Panc1 (cell line): ENCODE measurements at regions not wholly inside any gene's neighbourhood (a gene's known extent, or its start where the extent isn't known, plus 50 kb on each side); places are given as distances from the start of the nearest gene placed in this dataset.

Source experiments
- ATAC-seq: fragments of 200-7000 bp; cut with Tn5 transposase; 2 replicates; pipeline ENCODE4 v1.9.1; 2020; ENCODE audit warnings: mild to moderate bottlenecking, moderate library complexity
- BruUV-seq: library from RNA; stranded (reverse); fragments of 400-500 nt; replicated peaks from 2 replicates; lab custom pipeline; 2021; lab: Mats Ljungman, UMichigan
- CTCF ChIA-PET: fragments of 300-600 bp; sonication (Branson Sonifier 250); formaldehyde crosslinking; loops from one replicate; lab custom pipeline; 2022; ENCODE audit warnings: antibody characterized with exemption; lab: Charles Lee
- POLR2A ChIA-PET: fragments of 300-600 bp; sonication (Branson Sonifier 250); formaldehyde crosslinking; loops from one replicate; lab custom pipeline; 2022; ENCODE audit warnings: antibody characterized with exemption; lab: Charles Lee
- DNase-seq: peaks from one replicate; pipeline ENCODE4 v3.0.0-alpha.2; 2010; ENCODE audit warnings: low read depth, low spot score
- H3K27ac ChIP-seq: 2 replicates; pipeline ENCODE4 v1.5.1; 2011; ENCODE audit warnings: mild to moderate bottlenecking, low read length, inconsistent platforms
- H3K27me3 ChIP-seq: fragments of 200-500 bp; sonication (Bioruptor generic); 2 replicates; pipeline ENCODE4 v1.6.0; 2014; ENCODE audit warnings: low read length, inconsistent platforms; ENCODE audit not compliant: control insufficient read depth, insufficient read depth
- H3K36me3 ChIP-seq: fragments of 200-500 bp; sonication (Bioruptor generic); 2 replicates; pipeline ENCODE4 v1.5.1; 2014; ENCODE audit warnings: inconsistent platforms, mild to moderate bottlenecking, low read length, moderate library complexity; ENCODE audit not compliant: control insufficient read depth, insufficient read depth
- H3K4me1 ChIP-seq: 2 replicates; pipeline ENCODE4 v1.5.1; 2011; ENCODE audit warnings: inconsistent platforms, mild to moderate bottlenecking, low read length, moderate library complexity; ENCODE audit not compliant: control insufficient read depth, insufficient read depth
- H3K4me3 ChIP-seq, 2 experiments: 2 replicates each; pipeline ENCODE4 v1.5.1; 2011 to 2012; ENCODE audit warnings: low read depth in 2 of 2, low read length in 2 of 2, mild to moderate bottlenecking in 2 of 2, inconsistent platforms in 1 of 2, moderate library complexity in 1 of 2
- H3K9me3 ChIP-seq: fragments of 200-500 bp; sonication (Bioruptor generic); 2 replicates; pipeline ENCODE4 v1.5.1; 2014; ENCODE audit warnings: low read depth, mild to moderate bottlenecking, inconsistent platforms, low read length, moderate library complexity; ENCODE audit not compliant: control insufficient read depth, insufficient read depth
- CTCF ChIP-seq: fragments of 450-650 bp; IDR thresholded peaks from 2 replicates; pipeline ENCODE4 v1.5.1; 2017; ENCODE audit warnings: mild to moderate bottlenecking
- POLR2AphosphoS5 ChIP-seq: IDR thresholded peaks from 2 replicates; pipeline ENCODE4 v1.6.1; 2012; ENCODE audit warnings: mild to moderate bottlenecking, low read depth, low read length, moderate library complexity
- REST ChIP-seq, 2 experiments: IDR thresholded peaks; 2 replicates each; pipeline ENCODE4 v1.6.1; 2011 to 2012; ENCODE audit warnings: low read depth in 2 of 2, control low read depth in 1 of 2, low read length in 1 of 2, mild to moderate bottlenecking in 1 of 2, moderate library complexity in 1 of 2; ENCODE audit not compliant: insufficient read depth in 1 of 2
- SIN3A ChIP-seq: IDR thresholded peaks from 2 replicates; pipeline ENCODE4 v1.6.1; 2012; ENCODE audit warnings: low read depth, mild to moderate bottlenecking, low read length, moderate library complexity, borderline replicate concordance; ENCODE audit not compliant: insufficient read depth
- TCF7L2 ChIP-seq: IDR thresholded peaks from 2 replicates; pipeline ENCODE4 v1.6.1; 2011; ENCODE audit warnings: mild to moderate bottlenecking, low read depth, low read length, inconsistent platforms
- in situ Hi-C: cut with HindIII; loops from 2 replicates; pipeline ENCODE4 v1.10.0; 2016; ENCODE audit warnings: low sequenced_read_pairs, low pct_unique_long_range_greater_than_20kb
- intact Hi-C: fragments of 100-400 bp; cut with micrococcal nuclease; formaldehyde crosslinking; loops from one replicate; pipeline ENCODE4 v1.10.0; 2022; ENCODE audit not compliant: unreplicated experiment

- in situ Hi-C loops: no loop called here
- no peaks in the 10 kb centered on the region for H3K9me3 ChIP-seq
- no peaks in the 10 kb centered on the region; the same call in 1 of the 2 replicates for H3K27me3 ChIP-seq
- no peak for ATAC-seq
- H3K27ac ChIP-seq: no peak overlapping the region
- no peak for DNase-seq
- CTCF ChIA-PET: no interaction called here
- H3K36me3 ChIP-seq: no peaks in the 10 kb centered on the region
- TF ChIP-seq SIN3A (no peak), CTCF (no peak), REST (IDR thresholded peaks at IDR 0.05; ENCODE audit: insufficient read depth in 1 of 2, low read depth in 2 of 2, low read length in 1 of 2) (no peak), POLR2AphosphoS5 (no peak), TCF7L2 (no peak)
- no peak overlapping the region for H3K4me3 ChIP-seq
- BruUV-seq: no TSS peak
- no peaks in the 10 kb centered on the region for H3K4me1 ChIP-seq
- intact Hi-C loops: no loop called here
- POLR2A ChIA-PET: no interaction called here
Measured at GRCh38 chr21:41091616-41092015, 76.3 kb upstream of the BACE2 start.

GRCh38 chr21:41092312-41092711 is 75.6 kb upstream of the BACE2 start:
- ATAC-seq: no peak
- in situ Hi-C loops (no loop called here), intact Hi-C loops (no loop called here)
- Histone ChIP-seq H3K27me3 (no peaks in the 10 kb centered on the region; the same call in 1 of the 2 replicates), H3K4me3 (no peak overlapping the region), H3K4me1 (no peaks in the 10 kb centered on the region), H3K27ac (no peak overlapping the region), H3K36me3 (no peaks in the 10 kb centered on the region), H3K9me3 (no peaks in the 10 kb centered on the region)
- no TSS peak for BruUV-seq
- DNase-seq: no peak
- TF ChIP-seq POLR2AphosphoS5: no peak
- POLR2A ChIA-PET: no interaction called here
- CTCF ChIA-PET: no interaction called here

GRCh38 chr21:41095983-41096382 is 72.0 kb upstream of the BACE2 start:
- no peak for TF ChIP-seq POLR2AphosphoS5
- TF ChIP-seq TCF7L2: no peak
- no peak for TF ChIP-seq CTCF
- no peak for TF ChIP-seq SIN3A
- no peak for TF ChIP-seq REST (IDR thresholded peaks at IDR 0.05; ENCODE audit: insufficient read depth in 1 of 2, low read depth in 2 of 2, low read length in 1 of 2)
- Histone ChIP-seq H3K27me3 (no peaks in the 10 kb centered on the region; the same call in 1 of the 2 replicates), H3K4me1 (no peaks in the 10 kb centered on the region), H3K27ac (no peak overlapping the region), H3K9me3 (no peaks in the 10 kb centered on the region), H3K36me3 (no peaks in the 10 kb centered on the region), H3K4me3 (no peak overlapping the region)
- ATAC-seq (no peak), DNase-seq (no peak)
- in situ Hi-C loops: no loop called here
- CTCF ChIA-PET: no interaction called here
- POLR2A ChIA-PET: no interaction called here
- intact Hi-C loops: no loop called here
- no TSS peak for BruUV-seq
